Breast epithelium (tissue), 4 donors: ENCODE measurements at regions not wholly inside any gene's neighbourhood (a gene's known extent, or its start where the extent isn't known, plus 50 kb on each side); places are given as distances from the start of the nearest gene placed in this dataset.
A peak's percentile ranks its signal among the peaks of the same experiment; 100 is the strongest.
"Not testable (repeated sequence)": the region's sequence is repeated elsewhere in the genome, so short reads cannot be mapped to it uniquely, and the experiment has no call there.

Experiments used
- DNase-seq, 2 donors: peaks; one replicate each; pipeline ENCODE4 v3.0.0-alpha.2; 2019; ENCODE audit warnings: low spot score in 2 of 2
- H3K27ac ChIP-seq, 2 donors: fragments of 200-600 bp; sonication (generic) in 1 of 2; one replicate each; pipeline ENCODE4 v1.5.1; 2016 to 2019; ENCODE audit warnings: mild to moderate bottlenecking in 1 of 2
- H3K27me3 ChIP-seq, 2 donors: fragments of 200-600 bp; sonication (generic) in 1 of 2; one replicate each; pipeline versions ENCODE4 v1.5.1 to v1.6.0; 2017 to 2019; ENCODE audit warnings: control low read depth in 1 of 2, mild to moderate bottlenecking in 1 of 2
- H3K36me3 ChIP-seq: fragments of 200-600 bp; one replicate; pipeline ENCODE4 v1.5.1; 2019
- H3K4me1 ChIP-seq, 2 donors: fragments of 200-600 bp; sonication (generic); one replicate each; pipeline ENCODE4 v1.5.1; 2016 to 2019; ENCODE audit warnings: control low read depth in 1 of 2
- H3K4me3 ChIP-seq, 3 donors: fragments of 200-600 bp; sonication (generic); 1 replicate in 2 of 3; 2 replicates in 1 of 3; pipeline ENCODE4 v1.5.1; 2016 to 2019; ENCODE audit warnings: mild to moderate bottlenecking in 3 of 3, moderate library complexity in 2 of 3
- H3K9me3 ChIP-seq, 2 donors: fragments of 200-600 bp; sonication (generic) in 1 of 2; one replicate each; pipeline ENCODE4 v1.5.1; 2016 to 2019; ENCODE audit warnings: control low read depth in 1 of 2
- CTCF ChIP-seq, 3 donors: fragments of 450-650 bp; IDR thresholded peaks; one replicate each; pipeline ENCODE4 v1.5.1; 2016 to 2017; ENCODE audit warnings: antibody characterized with exemption in 3 of 3, mild to moderate bottlenecking in 3 of 3, moderate library complexity in 3 of 3
- POLR2A ChIP-seq: fragments of 450-650 bp; IDR thresholded peaks from one replicate; pipeline ENCODE4 v1.6.1; 2016; ENCODE audit warnings: antibody characterized with exemption, mild to moderate bottlenecking, moderate library complexity
- POLR2AphosphoS5 ChIP-seq, 3 donors: sonication (generic); formaldehyde crosslinking; IDR thresholded peaks; one replicate each; pipeline ENCODE4 v1.6.1; 2017; ENCODE audit warnings: antibody characterized with exemption in 3 of 3
- intact Hi-C: fragments of 100-400 bp; cut with DNase I; formaldehyde crosslinking; loops from one replicate; pipeline ENCODE4 v1.15.1; 2023; ENCODE audit warnings: low total_unique reads

- intact Hi-C loops = no loop called here
- H3K4me3 ChIP-seq = no peak overlapping the region
- no peak overlapping the region for H3K27ac ChIP-seq
- TF ChIP-seq CTCF (IDR thresholded peaks at IDR 0.05) = no peak
- no peak for TF ChIP-seq POLR2A
- TF ChIP-seq POLR2AphosphoS5 (IDR thresholded peaks at IDR 0.05) = no peak
- H3K36me3 ChIP-seq = no peaks in the 10 kb centered on the region
- H3K4me1 ChIP-seq = no peaks in the 10 kb centered on the region
- no peak for DNase-seq
- no peaks in the 10 kb centered on the region for H3K27me3 ChIP-seq
- no peaks in the 10 kb centered on the region for H3K9me3 ChIP-seq
Observed at GRCh38 chr7:152594801-152595200, 81.1 kb downstream of the XRCC2 start.

- H3K9me3 ChIP-seq = no peaks in the 10 kb centered on the region
- no peak for DNase-seq
- no peak overlapping the region for H3K4me3 ChIP-seq
- no peaks in the 10 kb centered on the region for H3K4me1 ChIP-seq
- H3K36me3 ChIP-seq = no peaks in the 10 kb centered on the region
- no peak overlapping the region for H3K27ac ChIP-seq
- no peaks in the 10 kb centered on the region for H3K27me3 ChIP-seq
- intact Hi-C loops = no loop called here
- TF ChIP-seq POLR2A (no peak), POLR2AphosphoS5 (IDR thresholded peaks at IDR 0.05) (no peak), CTCF (IDR thresholded peaks at IDR 0.05) (no peak)
Observed at GRCh38 chr7:152591976-152592375, 84.0 kb downstream of the XRCC2 start.

- no peak for DNase-seq
- TF ChIP-seq POLR2A (no peak), CTCF (IDR thresholded peaks at IDR 0.05) (no peak), POLR2AphosphoS5 (IDR thresholded peaks at IDR 0.05) (no peak)
Observed at GRCh38 chr7:152590481-152590880, 85.5 kb downstream of the XRCC2 start.

GRCh38 chr7:152589821-152590220 is 86.1 kb downstream of the XRCC2 start:
- H3K4me1 ChIP-seq, H3K36me3 ChIP-seq, H3K4me3 ChIP-seq, H3K27ac ChIP-seq, intact Hi-C loops, H3K9me3 ChIP-seq, DNase-seq, H3K27me3 ChIP-seq: not testable (repeated sequence)

More at GRCh38 chr7:152590481-152590880, 85.5 kb downstream of the XRCC2 start:
- H3K4me1 ChIP-seq = no peaks in the 10 kb centered on the region
- no peaks in the 10 kb centered on the region for H3K27me3 ChIP-seq
- no peaks in the 10 kb centered on the region for H3K9me3 ChIP-seq
- intact Hi-C loops = no loop called here
- no peak overlapping the region for H3K4me3 ChIP-seq
- H3K36me3 ChIP-seq = no peaks in the 10 kb centered on the region
- H3K27ac ChIP-seq = no peak overlapping the region

- no peaks in the 10 kb centered on the region for H3K27me3 ChIP-seq
- no peaks in the 10 kb centered on the region for H3K9me3 ChIP-seq
- H3K4me3 ChIP-seq = no peak overlapping the region
- TF ChIP-seq POLR2A (no peak), POLR2AphosphoS5 (IDR thresholded peaks at IDR 0.05) (peak in 1 of 3 donors; percentile 42)
- DNase-seq = peak in 1 of 2 donors; percentile 38
- no peaks in the 10 kb centered on the region for H3K36me3 ChIP-seq
- no peak overlapping the region for H3K27ac ChIP-seq
- intact Hi-C loops = no loop called here
- no peaks in the 10 kb centered on the region for H3K4me1 ChIP-seq
Observed at GRCh38 chr7:152588350-152588749, 87.6 kb downstream of the XRCC2 start.

- intact Hi-C loops = no loop called here
- no peak for DNase-seq
- no peaks in the 10 kb centered on the region for H3K4me1 ChIP-seq
- no peaks in the 10 kb centered on the region for H3K36me3 ChIP-seq
- no peaks in the 10 kb centered on the region for H3K9me3 ChIP-seq
- no peak overlapping the region for H3K27ac ChIP-seq
- H3K27me3 ChIP-seq = no peaks in the 10 kb centered on the region
- no peak overlapping the region for H3K4me3 ChIP-seq
- TF ChIP-seq POLR2AphosphoS5 (IDR thresholded peaks at IDR 0.05) (no peak), CTCF (IDR thresholded peaks at IDR 0.05) (no peak), POLR2A (no peak)
Observed at GRCh38 chr7:152587366-152587765, 88.6 kb downstream of the XRCC2 start.
